ENCODE measurements at regions not wholly inside any gene's neighbourhood (a gene's known extent, or its start where the extent isn't known, plus 50 kb on each side); places are given as distances from the start of the nearest gene placed in this dataset.
"Not testable (repeated sequence)": the region's sequence is repeated elsewhere in the genome, so short reads cannot be mapped to it uniquely, and the experiment has no call there.

GRCh38 chr21:35382696-35383095, 333.6 kb upstream of the RUNX1 start:
- DNase-seq (ENCODE audit: low spot score): no peak
- TF ChIP-seq CTCF (IDR thresholded peaks at IDR 0.05; ENCODE audit: extremely low read depth, missing control alignments): no peak

- no peak for DNase-seq (ENCODE audit: low spot score)
- TF ChIP-seq CTCF (IDR thresholded peaks at IDR 0.05; ENCODE audit: extremely low read depth, missing control alignments): no peak
Measured at GRCh38 chr21:35381743-35382310, 332.7 kb upstream of the RUNX1 start.

GRCh38 chr21:35380304-35380703, 331.2 kb upstream of the RUNX1 start:
- not testable (repeated sequence) for DNase-seq (ENCODE audit: low spot score)

- TF ChIP-seq CTCF (IDR thresholded peaks at IDR 0.05; ENCODE audit: extremely low read depth, missing control alignments): no peak
- no peak for DNase-seq (ENCODE audit: low spot score)
Measured at GRCh38 chr21:35378881-35379280, 329.8 kb upstream of the RUNX1 start.

GRCh38 chr21:35377505-35378090, 328.5 kb upstream of the RUNX1 start:
- no peak for DNase-seq (ENCODE audit: low spot score)
- TF ChIP-seq CTCF (IDR thresholded peaks at IDR 0.05; ENCODE audit: extremely low read depth, missing control alignments): no peak

DNA sequence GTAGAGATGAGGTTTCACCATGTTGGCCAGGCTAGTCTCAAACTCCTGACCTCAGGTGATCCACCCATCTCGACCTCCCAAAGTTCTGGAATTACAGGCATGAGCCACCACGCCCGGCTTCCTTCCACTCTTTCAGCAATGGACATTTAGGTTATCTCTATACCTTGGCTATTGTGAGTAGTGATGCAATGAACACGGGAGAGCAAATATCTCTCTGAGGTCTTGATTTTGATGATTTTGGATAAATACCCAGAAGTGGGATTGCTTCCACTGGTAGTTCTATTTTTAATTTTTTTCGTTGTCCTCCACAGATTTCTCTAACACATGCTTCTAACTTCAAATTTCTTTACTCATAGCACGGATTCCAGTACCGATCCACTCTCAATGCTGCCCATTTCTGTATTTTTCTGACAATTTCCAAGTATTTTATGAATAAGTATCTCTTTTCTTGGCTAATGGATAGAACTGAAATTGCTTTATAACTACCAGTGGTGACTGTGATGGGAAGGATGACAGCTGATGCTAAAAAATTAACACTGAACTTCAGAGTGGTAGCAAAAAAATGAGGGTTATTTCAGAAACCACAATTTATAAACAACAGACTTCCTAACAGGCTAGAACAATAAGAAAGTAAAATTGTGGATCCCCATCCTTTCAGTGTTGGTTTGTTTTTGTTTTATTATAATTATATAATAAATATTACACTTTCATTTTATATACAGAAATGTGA, 327.5 kb upstream of the RUNX1 start:
- DNase-seq (ENCODE audit: low spot score): no peak
- TF ChIP-seq CTCF (IDR thresholded peaks at IDR 0.05; ENCODE audit: extremely low read depth, missing control alignments): no peak

- no peak for DNase-seq (ENCODE audit: low spot score)
Measured at GRCh38 chr21:35375115-35375514, 326.0 kb upstream of the RUNX1 start.

More at GRCh38 chr21:35375115-35375514, 326.0 kb upstream of the RUNX1 start:
- TF ChIP-seq CTCF (IDR thresholded peaks at IDR 0.05; ENCODE audit: extremely low read depth, missing control alignments): no peak
